ENCODE measurements at regions not wholly inside any gene's neighbourhood (a gene's known extent, or its start where the extent isn't known, plus 50 kb on each side); places are given as distances from the start of the nearest gene placed in this dataset.

DNA sequence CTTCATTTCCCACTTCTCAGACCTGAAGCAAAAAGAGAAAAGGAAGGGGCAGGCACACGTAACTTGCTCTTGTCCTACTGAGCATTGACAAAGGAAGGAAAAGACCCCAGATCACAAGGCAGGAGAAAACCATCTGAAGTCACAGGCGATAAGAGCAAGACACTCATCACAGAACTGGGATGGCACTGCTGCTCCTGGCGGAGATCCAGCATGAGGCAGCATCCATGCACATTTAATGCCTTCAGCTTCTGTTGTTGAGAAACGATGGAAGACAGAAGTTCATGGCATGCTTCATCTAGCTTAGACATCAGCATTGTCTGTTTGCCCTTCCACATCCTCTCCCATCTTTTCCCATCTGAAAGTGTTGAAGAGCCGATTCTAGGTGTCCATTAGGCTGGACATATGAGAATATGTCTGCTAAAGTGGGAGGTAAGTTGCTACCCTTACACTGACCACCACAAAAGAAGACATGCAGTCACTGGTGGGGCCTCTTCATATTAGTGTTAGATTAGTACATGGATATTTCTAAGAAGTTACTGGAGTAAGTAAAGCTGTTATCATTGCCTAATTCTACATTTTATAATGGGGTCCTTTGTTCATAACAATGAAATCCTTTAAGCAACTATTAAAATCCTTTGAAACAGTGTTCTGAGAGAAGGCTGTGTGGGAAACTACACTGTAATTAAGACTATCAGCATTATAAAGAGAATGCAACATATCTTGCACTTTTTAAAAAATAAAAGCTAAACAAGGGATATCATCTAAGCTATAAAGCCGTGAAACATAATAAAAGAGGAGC lies 618.5 kb downstream of the C6orf118 start:
- TF ChIP-seq, protein P1, sequence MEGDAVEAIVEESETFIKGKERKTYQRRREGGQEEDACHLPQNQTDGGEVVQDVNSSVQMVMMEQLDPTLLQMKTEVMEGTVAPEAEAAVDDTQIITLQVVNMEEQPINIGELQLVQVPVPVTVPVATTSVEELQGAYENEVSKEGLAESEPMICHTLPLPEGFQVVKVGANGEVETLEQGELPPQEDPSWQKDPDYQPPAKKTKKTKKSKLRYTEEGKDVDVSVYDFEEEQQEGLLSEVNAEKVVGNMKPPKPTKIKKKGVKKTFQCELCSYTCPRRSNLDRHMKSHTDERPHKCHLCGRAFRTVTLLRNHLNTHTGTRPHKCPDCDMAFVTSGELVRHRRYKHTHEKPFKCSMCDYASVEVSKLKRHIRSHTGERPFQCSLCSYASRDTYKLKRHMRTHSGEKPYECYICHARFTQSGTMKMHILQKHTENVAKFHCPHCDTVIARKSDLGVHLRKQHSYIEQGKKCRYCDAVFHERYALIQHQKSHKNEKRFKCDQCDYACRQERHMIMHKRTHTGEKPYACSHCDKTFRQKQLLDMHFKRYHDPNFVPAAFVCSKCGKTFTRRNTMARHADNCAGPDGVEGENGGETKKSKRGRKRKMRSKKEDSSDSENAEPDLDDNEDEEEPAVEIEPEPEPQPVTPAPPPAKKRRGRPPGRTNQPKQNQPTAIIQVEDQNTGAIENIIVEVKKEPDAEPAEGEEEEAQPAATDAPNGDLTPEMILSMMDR (IDR thresholded peaks at IDR 0.05): no peak
- no peak for DNase-seq (ENCODE audit: low spot score)
- Histone ChIP-seq H3K27ac (no peak overlapping the region), H3K4me3 (no peak overlapping the region)

DNA sequence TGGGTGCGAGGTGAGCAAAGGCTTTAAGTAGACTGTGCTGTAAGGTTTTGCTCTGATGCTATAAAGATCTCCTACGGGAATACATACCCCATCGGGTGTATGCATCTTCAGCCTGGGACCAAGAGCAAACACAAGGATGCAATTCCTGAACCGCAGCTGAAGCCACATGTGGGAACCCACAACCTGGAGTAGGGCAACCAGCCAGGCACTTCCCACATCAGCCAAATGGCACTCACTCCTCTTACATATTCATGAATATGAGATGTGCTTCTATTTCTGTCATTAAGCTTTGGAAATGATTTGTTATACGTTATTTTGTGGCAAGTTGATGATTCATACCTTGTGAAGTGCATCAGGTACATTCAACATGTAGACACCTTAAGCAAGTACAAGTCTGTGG lies 619.2 kb downstream of the C6orf118 start:
- H3K27ac ChIP-seq: no peak overlapping the region
- H3K4me3 ChIP-seq: no peak overlapping the region
- DNase-seq (ENCODE audit: low spot score): no peak
- TF ChIP-seq, protein P1 (IDR thresholded peaks at IDR 0.05): no peak

DNA sequence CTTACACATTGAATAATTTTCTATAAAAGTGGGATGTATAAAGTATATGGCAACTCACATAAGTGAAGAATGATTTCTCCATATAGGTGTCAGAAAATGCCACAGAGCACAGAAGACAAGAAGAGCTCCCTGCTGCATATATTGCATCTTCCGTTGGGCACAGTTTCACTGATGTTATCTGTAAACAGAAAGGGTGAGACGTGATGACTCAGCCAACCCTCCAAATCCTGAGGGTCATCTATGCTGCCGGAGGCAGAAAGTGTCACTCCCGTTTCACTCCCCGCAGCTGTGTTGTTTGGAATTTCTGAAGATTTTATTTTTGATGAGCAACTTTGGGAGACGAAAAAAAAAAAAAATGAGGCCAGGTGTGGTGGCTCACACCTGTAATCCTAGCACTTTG lies 644.1 kb downstream of the C6orf118 start:
- TF ChIP-seq, protein P1 (IDR thresholded peaks at IDR 0.05): no peak
- DNase-seq (ENCODE audit: low spot score): no peak
- Histone ChIP-seq H3K4me3 (no peak overlapping the region), H3K27ac (no peak overlapping the region)

DNA sequence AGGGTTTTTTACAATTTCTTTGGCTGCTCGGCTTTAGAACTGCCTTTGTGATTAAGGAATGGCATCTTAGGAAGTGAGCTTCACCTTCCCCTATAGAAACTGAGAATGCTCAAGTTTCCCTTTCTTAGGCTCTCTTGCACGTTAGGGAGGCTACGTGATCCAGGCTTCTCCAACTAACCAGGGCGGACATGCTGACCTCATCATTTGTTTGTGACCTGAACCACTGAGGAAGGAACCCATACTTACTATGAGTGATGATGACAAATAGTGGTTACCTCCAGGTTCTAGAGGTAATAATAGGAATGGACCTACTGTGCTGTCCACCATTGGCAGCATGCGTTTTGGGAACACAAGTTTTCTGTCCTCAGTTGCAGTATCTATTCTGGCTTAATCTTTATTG lies 645.8 kb downstream of the C6orf118 start:
- no peak overlapping the region for H3K4me3 ChIP-seq
- TF ChIP-seq, protein P1 (IDR thresholded peaks at IDR 0.05): no peak
- no peak overlapping the region for H3K27ac ChIP-seq
- no peak for DNase-seq (ENCODE audit: low spot score)

DNA sequence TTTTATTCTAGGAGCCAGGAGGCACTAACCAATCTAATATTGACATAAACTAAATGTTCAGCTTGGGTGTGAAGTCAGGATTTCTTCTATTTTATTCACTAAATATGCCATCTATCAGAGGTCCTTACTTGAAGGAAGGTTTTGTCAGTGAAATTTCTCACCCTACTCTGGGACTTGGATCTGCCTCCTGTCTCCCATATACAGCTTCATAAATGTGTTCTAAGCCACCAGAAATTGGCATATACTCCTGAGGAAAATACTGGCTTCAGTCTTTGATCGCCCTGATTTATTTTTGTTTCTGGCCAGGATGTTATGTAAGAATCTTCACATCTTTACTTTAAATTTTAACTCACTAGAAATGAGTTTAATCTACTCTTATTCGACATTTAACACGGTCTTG lies 647.7 kb downstream of the C6orf118 start:
- no peak for DNase-seq (ENCODE audit: low spot score)
- Histone ChIP-seq H3K27ac (no peak overlapping the region), H3K4me3 (no peak overlapping the region)
- TF ChIP-seq, protein P1 (IDR thresholded peaks at IDR 0.05): no peak

DNA sequence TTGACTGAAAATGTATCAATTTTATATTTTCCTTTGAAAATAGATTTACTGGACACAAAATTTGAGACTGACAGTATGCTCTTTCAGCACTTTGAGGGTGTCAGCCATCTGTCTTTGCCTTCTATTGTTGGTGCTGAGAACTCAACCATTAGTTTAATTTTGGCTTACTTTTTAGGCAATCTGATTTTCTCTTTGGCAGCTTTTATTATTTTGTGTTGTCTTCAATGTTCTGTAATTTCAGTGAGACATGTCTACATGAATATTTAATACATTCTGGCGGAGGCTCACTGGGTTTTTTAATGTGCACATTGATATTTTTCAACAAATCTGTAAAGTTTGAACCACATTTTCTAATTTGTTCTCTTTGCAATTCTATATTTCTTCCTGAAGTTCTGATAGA lies 648.6 kb downstream of the C6orf118 start:
- TF ChIP-seq, protein P1 (IDR thresholded peaks at IDR 0.05): no peak
- H3K27ac ChIP-seq: no peak overlapping the region
- no peak overlapping the region for H3K4me3 ChIP-seq
- DNase-seq (ENCODE audit: low spot score): no peak

DNA sequence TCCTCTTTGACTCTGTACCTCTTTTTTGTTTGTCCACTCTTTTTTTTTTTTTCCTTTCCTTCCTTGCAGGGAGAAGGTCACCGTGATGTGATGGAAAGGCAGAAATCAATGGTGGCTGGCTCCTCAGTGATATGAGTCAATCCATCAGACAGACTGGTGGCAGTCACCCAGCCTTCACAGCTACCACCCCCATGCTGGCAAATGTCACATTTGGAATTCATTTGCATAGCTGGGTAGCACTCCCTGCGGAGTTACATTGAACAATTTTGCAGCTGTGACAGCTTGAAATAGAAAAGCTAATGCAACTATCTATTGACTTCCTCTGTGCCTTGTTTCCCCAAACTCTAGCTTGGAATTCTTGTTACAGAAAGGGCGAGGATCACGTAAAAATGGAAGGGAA lies 668.4 kb downstream of the C6orf118 start:
- DNase-seq (ENCODE audit: low spot score): no peak
- Histone ChIP-seq H3K4me3 (no peak overlapping the region), H3K27ac (no peak overlapping the region)
- TF ChIP-seq, protein P1 (IDR thresholded peaks at IDR 0.05): no peak
